Transverse colon (tissue), 4 donors: ENCODE measurements at regions not wholly inside any gene's neighbourhood (a gene's known extent, or its start where the extent isn't known, plus 50 kb on each side); places are given as distances from the start of the nearest gene placed in this dataset.

Experiments used
- DNase-seq: peaks from one replicate; pipeline ENCODE4 v3.0.0-alpha.2; 2019
- H3K27ac ChIP-seq, 4 donors: fragments of 200-600 bp; sonication (generic); 2 replicates each; pipeline ENCODE4 v1.5.1; 2016 to 2018; ENCODE audit warnings: inconsistent platforms in 4 of 4
- H3K27me3 ChIP-seq: fragments of 200-600 bp; sonication (generic); 2 replicates; pipeline ENCODE4 v1.5.1; 2017; ENCODE audit warnings: inconsistent platforms
- H3K36me3 ChIP-seq, 4 donors: fragments of 200-600 bp; sonication (generic); 2 replicates each; pipeline ENCODE4 v1.5.1; 2017 to 2019; ENCODE audit warnings: inconsistent platforms in 4 of 4
- H3K4me1 ChIP-seq, 4 donors: fragments of 200-600 bp; sonication (generic); 2 replicates each; pipeline ENCODE4 v1.5.1; 2017 to 2020; ENCODE audit warnings: inconsistent platforms in 4 of 4
- H3K4me3 ChIP-seq, 4 donors: fragments of 200-600 bp; sonication (generic); 1 replicate in 1 of 4; 2 replicates in 3 of 4; pipeline versions ENCODE4 v1.5.1 to v1.6.1; 2017 to 2019; ENCODE audit warnings: inconsistent platforms in 4 of 4
- H3K9me3 ChIP-seq, 2 donors: fragments of 200-600 bp; sonication (generic); 2 replicates each; pipeline ENCODE4 v1.5.1; 2017 to 2019; ENCODE audit warnings: inconsistent platforms in 2 of 2
- CTCF ChIP-seq, 5 experiments: fragments of 200-600 bp in 3 of 5; fragments of 450-650 bp in 2 of 5; sonication (generic) in 3 of 5; IDR thresholded peaks; 1 replicate in 2 of 5; 2 replicates in 3 of 5; pipeline ENCODE4 v1.5.1; 2016 to 2017; ENCODE audit warnings: antibody characterized with exemption in 5 of 5, inconsistent platforms in 3 of 5, mild to moderate bottlenecking in 2 of 5, moderate library complexity in 1 of 5
- EP300 ChIP-seq: sonication (generic); formaldehyde crosslinking; IDR thresholded peaks from one replicate; pipeline ENCODE4 v1.6.1; 2017; ENCODE audit warnings: antibody characterized with exemption, low read depth
- POLR2A ChIP-seq: fragments of 450-650 bp; IDR thresholded peaks from one replicate; pipeline ENCODE4 v1.6.1; 2016; ENCODE audit warnings: antibody characterized with exemption, mild to moderate bottlenecking, moderate library complexity
- POLR2AphosphoS5 ChIP-seq, 3 donors: sonication (generic); formaldehyde crosslinking; IDR thresholded peaks; one replicate each; pipeline ENCODE4 v1.6.1; 2016; ENCODE audit warnings: antibody characterized with exemption in 3 of 3
- WGBS, 2 donors: methylation state at CpG; one replicate each; pipeline ENCODE4 v1.1.5; 2018; ENCODE audit warnings: low coverage in 1 of 2; 5-methylcytosine and 5-hydroxymethylcytosine counted together
- in situ Hi-C, 4 donors: fragments of 200-750 bp; cut with MboI; loops; one replicate each; pipeline versions ENCODE4 v1.15.0 to v1.15.1; 2017; ENCODE audit warnings: low sequenced_read_pairs in 3 of 4, low pct_ligation_motif_present in 1 of 4, low pct_unique_long_range_greater_than_20kb in 1 of 4
- intact Hi-C: fragments of 100-400 bp; cut with DNase I; formaldehyde crosslinking; loops from one replicate; pipeline ENCODE4 v1.15.1; 2023; ENCODE audit warnings: low total_unique reads

GRCh38 chr20:48196001-48196400, 410.7 kb upstream of the SULF2 start:
- Histone ChIP-seq H3K36me3 (no peaks in the 10 kb centered on the region), H3K27ac (no peak overlapping the region), H3K9me3 (no peaks in the 10 kb centered on the region), H3K27me3 (no peaks in the 10 kb centered on the region), H3K4me1 (peaks cover 7 to 22% (median 10%) of the 10 kb centered on the region in 4 donors), H3K4me3 (no peak overlapping the region)
- WGBS, 2 donors, result 73% methylated on average over 5 of the region's 5 CpGs; no CpG with 5 or more reads in 1 of the 2 donors
- intact Hi-C loops (no loop called here), in situ Hi-C loops (no loop called here)
- TF ChIP-seq EP300 (no peak), CTCF (IDR thresholded peaks at IDR 0.05) (no peak), POLR2A (no peak), POLR2AphosphoS5 (IDR thresholded peaks at IDR 0.05) (no peak)
- DNase-seq, result no peak

GRCh38 chr20:48195121-48195870, 410.0 kb upstream of the SULF2 start:
- in situ Hi-C loops (no loop called here), intact Hi-C loops (no loop called here)
- Histone ChIP-seq H3K4me3 (no peak overlapping the region), H3K27me3 (no peaks in the 10 kb centered on the region), H3K9me3 (no peaks in the 10 kb centered on the region), H3K4me1 (peaks cover 7 to 28% (median 12%) of the 10 kb centered on the region in 4 donors), H3K36me3 (no peaks in the 10 kb centered on the region), H3K27ac (no peak overlapping the region)
- TF ChIP-seq POLR2AphosphoS5 (IDR thresholded peaks at IDR 0.05) (no peak), EP300 (no peak), CTCF (IDR thresholded peaks at IDR 0.05) (no peak), POLR2A (no peak)
- DNase-seq, result no peak
- WGBS, 2 donors, result 87% methylated on average over 9 of the region's 9 CpGs; no CpG with 5 or more reads in 1 of the 2 donors

- DNase-seq, result no peak
- peaks cover 7 to 34% (median 18%) of the 10 kb centered on the region in 4 donors for H3K4me1 ChIP-seq
- no peaks in the 10 kb centered on the region for H3K27me3 ChIP-seq
- no peak overlapping the region for H3K4me3 ChIP-seq
- in situ Hi-C loops, result no loop called here
- H3K36me3 ChIP-seq, result no peaks in the 10 kb centered on the region
- H3K9me3 ChIP-seq, result no peaks in the 10 kb centered on the region
- intact Hi-C loops, result no loop called here
- TF ChIP-seq POLR2AphosphoS5 (IDR thresholded peaks at IDR 0.05) (no peak), CTCF (IDR thresholded peaks at IDR 0.05) (no peak), POLR2A (no peak), EP300 (no peak)
- H3K27ac ChIP-seq, result no peak overlapping the region
- WGBS, 2 donors, result 85% methylated on average over 17 of the region's 17 CpGs; no CpG with 5 or more reads in 1 of the 2 donors
Measured at GRCh38 chr20:48194583-48194982, 409.3 kb upstream of the SULF2 start.

GRCh38 chr20:48193627-48194425, 408.5 kb upstream of the SULF2 start:
- WGBS, 2 donors, result 62% methylated on average over 11 of the region's 11 CpGs; no CpG with 5 or more reads in 1 of the 2 donors
- no peak for TF ChIP-seq POLR2A
- TF ChIP-seq POLR2AphosphoS5 (IDR thresholded peaks at IDR 0.05), result no peak
- TF ChIP-seq CTCF (IDR thresholded peaks at IDR 0.05), result no peak
- no peak for TF ChIP-seq EP300
- in situ Hi-C loops, result no loop called here

More at GRCh38 chr20:48193627-48194425, 408.5 kb upstream of the SULF2 start:
- H3K36me3 ChIP-seq, result no peaks in the 10 kb centered on the region
- no peak overlapping the region for H3K4me3 ChIP-seq
- no peaks in the 10 kb centered on the region for H3K27me3 ChIP-seq
- no peaks in the 10 kb centered on the region for H3K9me3 ChIP-seq
- peaks cover 7 to 34% (median 18%) of the 10 kb centered on the region in 4 donors for H3K4me1 ChIP-seq
- intact Hi-C loops, result loop anchor here (1.0 kb wide), 1 partner anchor 31 kb away; no protein-coding TSS in a partner anchor
- DNase-seq, result peak; percentile 65
- no peak overlapping the region for H3K27ac ChIP-seq
